Stomach smooth muscle (tissue), 2 donors: ENCODE measurements at regions not wholly inside any gene's neighbourhood (a gene's known extent, or its start where the extent isn't known, plus 50 kb on each side); places are given as distances from the start of the nearest gene placed in this dataset.

Source experiments
- H3K27ac ChIP-seq: one replicate; pipeline ENCODE4 v1.7.0; 2013; ENCODE audit warnings: mild to moderate bottlenecking, low read length, inconsistent platforms
- H3K27me3 ChIP-seq, 2 donors: one replicate each; pipeline ENCODE4 v1.7.0; 2013; ENCODE audit warnings: low read length in 2 of 2; ENCODE audit not compliant: insufficient read depth in 2 of 2, control insufficient read depth in 1 of 2
- H3K36me3 ChIP-seq, 2 donors: one replicate each; pipeline ENCODE4 v1.7.0; 2013; ENCODE audit warnings: low read length in 2 of 2; ENCODE audit not compliant: control insufficient read depth in 2 of 2, insufficient read depth in 2 of 2
- H3K4me1 ChIP-seq: one replicate; pipeline ENCODE4 v1.7.0; 2013; ENCODE audit warnings: low read length; ENCODE audit not compliant: control insufficient read depth, insufficient read depth
- H3K4me3 ChIP-seq, 2 donors: one replicate each; pipeline ENCODE4 v1.7.0; 2013; ENCODE audit warnings: low read length in 2 of 2
- H3K9ac ChIP-seq, 2 donors: one replicate each; pipeline ENCODE4 v1.7.0; 2013; ENCODE audit warnings: low read length in 2 of 2, mild to moderate bottlenecking in 1 of 2
- H3K9me3 ChIP-seq, 2 donors: one replicate each; pipeline ENCODE4 v1.7.0; 2013; ENCODE audit warnings: low read length in 2 of 2; ENCODE audit not compliant: control insufficient read depth in 2 of 2
- donor health status: healthy.
- donor health status: Pancreatic carcinoma.

GRCh38 chr2:18467749-18468360 is 92.6 kb downstream of the RDH14 start:
- Histone ChIP-seq H3K9me3 (no peaks in the 10 kb centered on the region), H3K4me1 (peaks cover 2% of the 10 kb centered on the region), H3K27me3 (no peaks in the 10 kb centered on the region), H3K9ac (no peak overlapping the region), H3K4me3 (no peak overlapping the region), H3K27ac (no peak overlapping the region), H3K36me3 (no peaks in the 10 kb centered on the region)

GRCh38 chr2:18465979-18466378 is 94.5 kb downstream of the RDH14 start:
- H3K36me3 ChIP-seq: no peaks in the 10 kb centered on the region

GRCh38 chr2:18464913-18465312 is 95.5 kb downstream of the RDH14 start:
- no peaks in the 10 kb centered on the region for H3K27me3 ChIP-seq
- H3K9me3 ChIP-seq: no peaks in the 10 kb centered on the region
- H3K4me3 ChIP-seq: no peak overlapping the region
- H3K36me3 ChIP-seq: no peaks in the 10 kb centered on the region
- H3K9ac ChIP-seq: no peak overlapping the region
- no peak overlapping the region for H3K27ac ChIP-seq
- H3K4me1 ChIP-seq: peaks cover 2% of the 10 kb centered on the region

More at GRCh38 chr2:18465979-18466378, 94.5 kb downstream of the RDH14 start:
- H3K4me1 ChIP-seq: peaks cover 2% of the 10 kb centered on the region
- no peak overlapping the region for H3K9ac ChIP-seq
- no peaks in the 10 kb centered on the region for H3K27me3 ChIP-seq
- no peak overlapping the region for H3K27ac ChIP-seq
- no peaks in the 10 kb centered on the region for H3K9me3 ChIP-seq
- no peak overlapping the region for H3K4me3 ChIP-seq

GRCh38 chr2:18456026-18456425 is 104.4 kb downstream of the RDH14 start:
- Histone ChIP-seq H3K4me1 (peaks cover 5% of the 10 kb centered on the region), H3K36me3 (no peaks in the 10 kb centered on the region), H3K9me3 (no peaks in the 10 kb centered on the region), H3K9ac (no peak overlapping the region), H3K27me3 (no peaks in the 10 kb centered on the region), H3K4me3 (no peak overlapping the region), H3K27ac (no peak overlapping the region)

GRCh38 chr2:18455236-18455862 is 105.1 kb downstream of the RDH14 start:
- peaks cover 5% of the 10 kb centered on the region for H3K4me1 ChIP-seq
- no peak overlapping the region for H3K4me3 ChIP-seq
- no peaks in the 10 kb centered on the region for H3K27me3 ChIP-seq
- H3K9me3 ChIP-seq: no peaks in the 10 kb centered on the region
- no peak overlapping the region for H3K27ac ChIP-seq
- no peak overlapping the region for H3K9ac ChIP-seq
- H3K36me3 ChIP-seq: no peaks in the 10 kb centered on the region

- Histone ChIP-seq H3K27ac (no peak overlapping the region), H3K9me3 (no peaks in the 10 kb centered on the region), H3K4me3 (no peak overlapping the region), H3K36me3 (no peaks in the 10 kb centered on the region), H3K4me1 (peaks cover 5% of the 10 kb centered on the region), H3K27me3 (no peaks in the 10 kb centered on the region), H3K9ac (no peak overlapping the region)
Measured at GRCh38 chr2:18454692-18455235, 105.7 kb downstream of the RDH14 start.

- Histone ChIP-seq H3K4me3 (no peak overlapping the region), H3K4me1 (no peaks in the 10 kb centered on the region), H3K27me3 (no peaks in the 10 kb centered on the region), H3K9ac (no peak overlapping the region), H3K36me3 (no peaks in the 10 kb centered on the region), H3K9me3 (no peaks in the 10 kb centered on the region), H3K27ac (no peak overlapping the region)
Measured at GRCh38 chr2:18446715-18447114, 113.7 kb downstream of the RDH14 start.

- H3K36me3 ChIP-seq: no peaks in the 10 kb centered on the region
- H3K27me3 ChIP-seq: no peaks in the 10 kb centered on the region
- no peak overlapping the region for H3K9ac ChIP-seq
- peak overlapping the region; percentile 13 for H3K27ac ChIP-seq
- peak overlapping the region in 1 of 2 donors; percentile 8 for H3K4me3 ChIP-seq
- H3K4me1 ChIP-seq: no peaks in the 10 kb centered on the region
- H3K9me3 ChIP-seq: no peaks in the 10 kb centered on the region
Measured at GRCh38 chr2:18445433-18446320, 114.8 kb downstream of the RDH14 start.

- Histone ChIP-seq H3K9ac (no peak overlapping the region), H3K27me3 (no peaks in the 10 kb centered on the region), H3K9me3 (no peaks in the 10 kb centered on the region), H3K36me3 (no peaks in the 10 kb centered on the region), H3K27ac (peak overlapping the region; percentile 3), H3K4me3 (no peak overlapping the region), H3K4me1 (no peaks in the 10 kb centered on the region)
Measured at GRCh38 chr2:18444806-18445205, 115.6 kb downstream of the RDH14 start.

- H3K27me3 ChIP-seq: no peaks in the 10 kb centered on the region
- no peak overlapping the region for H3K9ac ChIP-seq
- H3K36me3 ChIP-seq: no peaks in the 10 kb centered on the region
- no peak overlapping the region for H3K27ac ChIP-seq
- no peak overlapping the region for H3K4me3 ChIP-seq
- H3K4me1 ChIP-seq: no peaks in the 10 kb centered on the region
- no peaks in the 10 kb centered on the region for H3K9me3 ChIP-seq
Measured at GRCh38 chr2:18441583-18441982, 118.9 kb downstream of the RDH14 start.
